ENCODE measurements at regions not wholly inside any gene's neighbourhood (a gene's known extent, or its start where the extent isn't known, plus 50 kb on each side); places are given as distances from the start of the nearest gene placed in this dataset.

- TF ChIP-seq CTCF (conservative IDR thresholded peaks at IDR 0.05), result no peak
- no peak overlapping the region for H3K27ac ChIP-seq
These were observed 207.4 kb upstream of the TWIST2 start for GRCh38 chr2:238640486-238640885.

- no peak overlapping the region for H3K27ac ChIP-seq
- TF ChIP-seq CTCF (conservative IDR thresholded peaks at IDR 0.05), result no peak
These were observed 204.9 kb upstream of the TWIST2 start for GRCh38 chr2:238642973-238643372.

GRCh38 chr2:238643400-238643907 lies 204.4 kb upstream of the TWIST2 start:
- no peak overlapping the region for H3K27ac ChIP-seq
- TF ChIP-seq CTCF (conservative IDR thresholded peaks at IDR 0.05), result no peak

GRCh38 chr2:238644095-238645081 lies 203.5 kb upstream of the TWIST2 start:
- no peak overlapping the region for H3K27ac ChIP-seq
- TF ChIP-seq CTCF (conservative IDR thresholded peaks at IDR 0.05), result no peak

- H3K27ac ChIP-seq, result no peak overlapping the region
- no peak for TF ChIP-seq CTCF (conservative IDR thresholded peaks at IDR 0.05)
These were observed 202.8 kb upstream of the TWIST2 start for GRCh38 chr2:238645095-238645494.

GRCh38 chr2:238645716-238646115 lies 202.2 kb upstream of the TWIST2 start:
- H3K27ac ChIP-seq, result no peak overlapping the region
- TF ChIP-seq CTCF (conservative IDR thresholded peaks at IDR 0.05), result no peak

- H3K27ac ChIP-seq, result no peak overlapping the region
- TF ChIP-seq CTCF (conservative IDR thresholded peaks at IDR 0.05), result no peak
These were observed 201.6 kb upstream of the TWIST2 start for GRCh38 chr2:238646281-238646680.
